ENCODE measurements at regions not wholly inside any gene's neighbourhood (a gene's known extent, or its start where the extent isn't known, plus 50 kb on each side); places are given as distances from the start of the nearest gene placed in this dataset.

DNA sequence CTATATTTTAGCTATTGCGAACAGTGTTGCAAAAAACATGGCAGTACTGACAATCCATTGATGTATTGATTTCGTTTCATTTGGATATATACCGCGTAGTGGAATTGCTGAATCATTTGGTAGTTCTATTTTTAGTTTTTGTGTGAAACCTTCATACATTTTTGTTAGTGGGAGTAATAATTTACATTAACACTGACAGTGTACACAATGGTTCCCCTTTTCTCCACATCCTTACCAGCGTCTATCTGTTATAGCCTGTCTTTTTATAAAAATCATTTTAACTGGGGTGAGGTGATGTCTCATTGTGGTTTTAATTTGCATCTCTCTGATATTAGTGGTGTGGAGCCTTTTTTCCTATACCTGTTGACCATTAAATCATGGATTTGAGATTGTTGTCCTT, 392.4 kb upstream of the ALCAM start:
- no peaks in the 10 kb centered on the region for H3K36me3 Mint-ChIP-seq (ENCODE audit: low read depth)
- H3K27ac Mint-ChIP-seq = no peak overlapping the region
- H3K27me3 Mint-ChIP-seq = no peaks in the 10 kb centered on the region
- H3K9me3 Mint-ChIP-seq = peaks cover 9% of the 10 kb centered on the region
- H3K4me3 Mint-ChIP-seq = no peak overlapping the region
- H3K4me1 Mint-ChIP-seq (ENCODE audit: low read depth) = no peaks in the 10 kb centered on the region

GRCh38 chr3:104977719-104978118, 389.0 kb upstream of the ALCAM start:
- H3K4me3 Mint-ChIP-seq = no peak overlapping the region
- H3K36me3 Mint-ChIP-seq (ENCODE audit: low read depth) = no peaks in the 10 kb centered on the region
- H3K27ac Mint-ChIP-seq = no peak overlapping the region
- no peaks in the 10 kb centered on the region for H3K4me1 Mint-ChIP-seq (ENCODE audit: low read depth)
- no peaks in the 10 kb centered on the region for H3K27me3 Mint-ChIP-seq
- peaks cover 9% of the 10 kb centered on the region for H3K9me3 Mint-ChIP-seq

DNA sequence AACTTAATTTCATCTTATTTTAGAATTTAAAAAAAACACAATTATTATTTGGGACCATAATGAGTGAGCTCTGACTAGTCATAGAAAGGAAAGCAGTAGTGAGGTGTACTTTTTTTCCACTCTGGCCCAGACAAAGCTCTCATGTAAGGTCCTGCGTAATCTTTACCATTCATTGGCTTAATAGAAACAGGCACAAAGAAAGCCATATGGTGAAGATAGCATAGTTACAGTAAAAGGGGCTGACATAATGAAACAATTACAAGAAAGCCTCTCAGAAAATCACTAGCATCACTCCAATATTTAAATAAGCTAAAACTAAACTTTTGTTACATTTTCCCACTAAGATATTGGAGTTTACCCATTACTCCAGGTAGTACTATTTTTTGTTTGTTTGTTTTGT, 384.6 kb upstream of the ALCAM start:
- H3K9me3 Mint-ChIP-seq = no peaks in the 10 kb centered on the region
- H3K27ac Mint-ChIP-seq = no peak overlapping the region
- H3K4me3 Mint-ChIP-seq = no peak overlapping the region
- no peaks in the 10 kb centered on the region for H3K4me1 Mint-ChIP-seq (ENCODE audit: low read depth)
- H3K27me3 Mint-ChIP-seq = peaks cover 3% of the 10 kb centered on the region
- H3K36me3 Mint-ChIP-seq (ENCODE audit: low read depth) = no peaks in the 10 kb centered on the region

GRCh38 chr3:104987859-104988258, 378.9 kb upstream of the ALCAM start:
- Mint-ChIP-seq H3K27me3 (peaks cover 3% of the 10 kb centered on the region), H3K36me3 (ENCODE audit: low read depth) (no peaks in the 10 kb centered on the region), H3K27ac (no peak overlapping the region), H3K9me3 (no peaks in the 10 kb centered on the region), H3K4me1 (ENCODE audit: low read depth) (no peaks in the 10 kb centered on the region), H3K4me3 (no peak overlapping the region)

DNA sequence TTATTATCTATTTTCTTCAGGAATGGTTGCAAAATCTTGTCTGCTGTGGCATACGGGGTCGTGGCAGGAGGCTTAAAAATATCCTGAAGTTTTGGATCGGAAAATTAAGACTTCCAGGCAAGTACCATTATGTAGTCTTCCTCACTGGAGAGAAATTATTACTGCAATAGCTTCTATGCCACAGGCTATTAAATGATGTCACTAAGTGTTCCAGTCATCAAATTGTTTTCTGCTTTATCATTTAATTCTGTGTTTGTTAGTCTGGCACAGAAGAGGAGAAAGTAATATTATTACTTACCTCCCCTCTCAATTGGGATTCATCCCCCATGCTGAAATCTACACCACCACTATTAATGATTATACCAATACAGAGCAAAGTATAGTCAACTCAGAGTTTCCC, 378.2 kb upstream of the ALCAM start:
- Mint-ChIP-seq H3K4me1 (ENCODE audit: low read depth) (no peaks in the 10 kb centered on the region), H3K9me3 (no peaks in the 10 kb centered on the region), H3K4me3 (no peak overlapping the region), H3K27me3 (peaks cover 3% of the 10 kb centered on the region), H3K27ac (no peak overlapping the region), H3K36me3 (ENCODE audit: low read depth) (no peaks in the 10 kb centered on the region)

GRCh38 chr3:104989878-104990277, 376.8 kb upstream of the ALCAM start:
- H3K27ac Mint-ChIP-seq = no peak overlapping the region

GRCh38 chr3:104990758-104991157, 376.0 kb upstream of the ALCAM start:
- Mint-ChIP-seq H3K4me1 (ENCODE audit: low read depth) (no peaks in the 10 kb centered on the region), H3K27me3 (peaks cover 3% of the 10 kb centered on the region), H3K27ac (no peak overlapping the region), H3K4me3 (no peak overlapping the region), H3K36me3 (ENCODE audit: low read depth) (no peaks in the 10 kb centered on the region), H3K9me3 (no peaks in the 10 kb centered on the region)

More at GRCh38 chr3:104989878-104990277, 376.8 kb upstream of the ALCAM start:
- H3K4me1 Mint-ChIP-seq (ENCODE audit: low read depth) = no peaks in the 10 kb centered on the region
- H3K36me3 Mint-ChIP-seq (ENCODE audit: low read depth) = no peaks in the 10 kb centered on the region
- no peaks in the 10 kb centered on the region for H3K9me3 Mint-ChIP-seq
- H3K27me3 Mint-ChIP-seq = peaks cover 3% of the 10 kb centered on the region
- no peak overlapping the region for H3K4me3 Mint-ChIP-seq

GRCh38 chr3:104992676-104993075, 374.0 kb upstream of the ALCAM start:
- H3K9me3 Mint-ChIP-seq = no peaks in the 10 kb centered on the region
- H3K4me1 Mint-ChIP-seq (ENCODE audit: low read depth) = no peaks in the 10 kb centered on the region
- H3K36me3 Mint-ChIP-seq (ENCODE audit: low read depth) = no peaks in the 10 kb centered on the region
- H3K27ac Mint-ChIP-seq = no peak overlapping the region
- no peaks in the 10 kb centered on the region for H3K27me3 Mint-ChIP-seq
- no peak overlapping the region for H3K4me3 Mint-ChIP-seq

DNA sequence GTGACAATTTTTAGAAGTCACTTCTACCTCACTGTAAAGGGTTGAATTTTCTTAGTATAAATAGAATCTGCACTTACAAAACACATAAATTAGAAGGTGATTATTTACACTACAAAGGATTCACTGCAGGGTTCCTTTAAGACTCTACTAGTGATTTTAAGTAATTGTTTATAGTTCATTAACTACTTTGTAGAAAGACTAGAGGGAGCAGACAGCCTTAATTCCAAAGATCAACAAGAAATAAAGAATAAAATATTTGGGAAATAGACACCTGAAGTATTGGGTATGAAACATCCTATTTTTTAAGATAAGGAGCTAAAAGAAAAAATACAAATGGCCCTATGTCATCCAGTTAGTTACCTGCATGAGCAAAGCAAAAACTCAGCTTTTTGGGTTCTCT, 360.5 kb upstream of the ALCAM start:
- H3K27ac Mint-ChIP-seq = no peak overlapping the region
- H3K27me3 Mint-ChIP-seq = no peaks in the 10 kb centered on the region
- H3K36me3 Mint-ChIP-seq (ENCODE audit: low read depth) = no peaks in the 10 kb centered on the region
- no peak overlapping the region for H3K4me3 Mint-ChIP-seq
- peaks cover 3% of the 10 kb centered on the region for H3K9me3 Mint-ChIP-seq
- H3K4me1 Mint-ChIP-seq (ENCODE audit: low read depth) = no peaks in the 10 kb centered on the region

DNA sequence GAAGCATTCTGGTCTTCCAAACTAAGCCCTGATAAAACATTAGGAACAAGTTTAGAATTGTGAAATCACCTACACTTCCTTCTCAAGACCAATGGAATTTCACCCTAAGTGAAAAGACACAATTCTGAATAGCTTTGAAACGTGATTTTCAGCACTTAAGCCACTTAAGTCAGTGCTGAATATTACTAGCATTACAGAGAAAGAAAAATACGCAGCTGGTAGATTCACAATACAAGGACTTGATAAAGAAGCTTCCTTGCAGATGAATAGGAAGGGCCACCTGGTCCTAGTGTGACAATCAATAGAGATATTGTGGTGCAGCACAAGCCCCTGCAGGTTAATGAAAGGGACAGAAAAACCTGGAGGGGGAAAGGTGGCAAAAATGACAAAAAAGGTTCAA, 353.1 kb upstream of the ALCAM start:
- no peaks in the 10 kb centered on the region for H3K36me3 Mint-ChIP-seq (ENCODE audit: low read depth)
- no peaks in the 10 kb centered on the region for H3K27me3 Mint-ChIP-seq
- H3K4me1 Mint-ChIP-seq (ENCODE audit: low read depth) = no peaks in the 10 kb centered on the region
- peaks cover 3% of the 10 kb centered on the region for H3K9me3 Mint-ChIP-seq
- H3K27ac Mint-ChIP-seq = no peak overlapping the region
- no peak overlapping the region for H3K4me3 Mint-ChIP-seq

GRCh38 chr3:105014631-105015030, 352.1 kb upstream of the ALCAM start:
- Mint-ChIP-seq H3K9me3 (no peaks in the 10 kb centered on the region), H3K36me3 (ENCODE audit: low read depth) (no peaks in the 10 kb centered on the region), H3K27ac (no peak overlapping the region), H3K4me1 (ENCODE audit: low read depth) (no peaks in the 10 kb centered on the region), H3K4me3 (no peak overlapping the region), H3K27me3 (no peaks in the 10 kb centered on the region)

GRCh38 chr3:105022813-105023212, 343.9 kb upstream of the ALCAM start:
- H3K27ac Mint-ChIP-seq = no peak overlapping the region
- H3K9me3 Mint-ChIP-seq = peaks cover 4% of the 10 kb centered on the region
- H3K4me1 Mint-ChIP-seq (ENCODE audit: low read depth) = no peaks in the 10 kb centered on the region
- H3K27me3 Mint-ChIP-seq = no peaks in the 10 kb centered on the region
- no peaks in the 10 kb centered on the region for H3K36me3 Mint-ChIP-seq (ENCODE audit: low read depth)
- no peak overlapping the region for H3K4me3 Mint-ChIP-seq

- no peaks in the 10 kb centered on the region for H3K4me1 Mint-ChIP-seq (ENCODE audit: low read depth)
- no peaks in the 10 kb centered on the region for H3K9me3 Mint-ChIP-seq
- H3K36me3 Mint-ChIP-seq (ENCODE audit: low read depth) = no peaks in the 10 kb centered on the region
- H3K27me3 Mint-ChIP-seq = no peaks in the 10 kb centered on the region
- H3K4me3 Mint-ChIP-seq = no peak overlapping the region
- H3K27ac Mint-ChIP-seq = no peak overlapping the region
Measured at GRCh38 chr3:105030211-105030610, 336.5 kb upstream of the ALCAM start.

DNA sequence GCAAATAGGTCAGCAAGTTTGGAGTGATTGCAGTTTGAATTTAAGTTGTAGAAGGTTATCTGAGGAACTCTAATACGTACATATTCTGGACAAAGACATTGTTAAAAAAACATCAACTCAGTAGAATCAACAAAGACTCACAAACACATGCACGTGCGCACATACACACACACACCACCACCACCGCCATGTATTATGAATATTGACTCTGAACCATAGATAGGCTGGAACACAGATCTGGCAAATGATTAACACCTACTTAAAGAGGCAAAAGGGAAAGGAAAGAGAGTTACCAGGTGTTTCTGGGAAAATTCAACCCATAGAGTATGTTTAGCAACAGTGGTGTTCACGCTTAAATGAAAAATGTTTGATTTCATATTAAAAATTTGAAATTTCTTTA, 334.2 kb upstream of the ALCAM start:
- Mint-ChIP-seq H3K4me3 (no peak overlapping the region), H3K36me3 (ENCODE audit: low read depth) (no peaks in the 10 kb centered on the region), H3K9me3 (no peaks in the 10 kb centered on the region), H3K27ac (no peak overlapping the region), H3K27me3 (no peaks in the 10 kb centered on the region), H3K4me1 (ENCODE audit: low read depth) (no peaks in the 10 kb centered on the region)

DNA sequence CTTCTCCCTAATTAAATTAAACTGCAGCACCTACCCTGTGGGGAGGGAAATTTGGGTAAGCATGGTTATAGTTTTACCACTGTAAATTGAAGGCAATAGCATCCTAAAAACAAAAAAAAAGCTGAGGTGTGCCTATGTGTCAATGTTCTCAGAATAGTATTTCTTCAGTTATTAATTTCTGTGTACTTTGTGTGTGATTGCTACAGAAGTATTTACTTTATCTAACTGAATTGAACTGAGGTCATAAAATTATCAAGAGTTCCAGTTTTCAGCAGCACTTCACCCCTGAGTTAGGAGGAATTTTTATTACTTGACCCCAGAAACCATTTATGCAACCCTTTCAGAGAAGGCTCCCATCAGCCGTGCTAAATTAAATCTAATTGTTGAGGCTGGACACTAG, 333.6 kb upstream of the ALCAM start:
- Mint-ChIP-seq H3K4me3 (no peak overlapping the region), H3K36me3 (ENCODE audit: low read depth) (no peaks in the 10 kb centered on the region), H3K4me1 (ENCODE audit: low read depth) (no peaks in the 10 kb centered on the region), H3K27me3 (no peaks in the 10 kb centered on the region), H3K27ac (no peak overlapping the region), H3K9me3 (no peaks in the 10 kb centered on the region)

DNA sequence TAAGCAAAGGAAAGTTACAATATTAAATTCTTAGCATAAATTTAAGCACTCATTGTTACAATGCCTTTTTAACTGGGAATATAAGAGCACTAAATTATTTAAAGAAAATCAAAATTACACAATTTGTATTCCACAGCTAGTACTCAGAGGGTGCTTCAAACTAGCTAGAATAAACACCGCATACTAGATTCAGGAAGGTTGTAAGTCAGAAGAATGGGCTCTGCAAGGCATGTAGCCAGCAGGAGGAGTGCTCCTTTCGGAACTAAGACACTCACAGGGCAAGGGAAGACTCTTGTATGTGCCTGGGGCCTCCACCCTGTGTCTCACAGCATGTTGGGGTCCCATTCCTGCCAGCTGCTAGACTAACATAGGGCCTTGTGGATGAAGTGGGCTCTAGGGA, 327.7 kb upstream of the ALCAM start:
- no peaks in the 10 kb centered on the region for H3K27me3 Mint-ChIP-seq
- H3K9me3 Mint-ChIP-seq = no peaks in the 10 kb centered on the region
- H3K4me3 Mint-ChIP-seq = no peak overlapping the region
- H3K36me3 Mint-ChIP-seq (ENCODE audit: low read depth) = no peaks in the 10 kb centered on the region
- H3K4me1 Mint-ChIP-seq (ENCODE audit: low read depth) = no peaks in the 10 kb centered on the region
- H3K27ac Mint-ChIP-seq = no peak overlapping the region

Data from stimulated activated naive CD8-positive, alpha-beta T cell treated with anti-CD3 and anti-CD28 coated beads, Interleukin-15, Interleukin-2, amounts not matched to agents 100 ng/mL and 50 ng/mL, for 24 hours (primary cell).